ENCODE measurements at regions not wholly inside any gene's neighbourhood (a gene's known extent, or its start where the extent isn't known, plus 50 kb on each side); places are given as distances from the start of the nearest gene placed in this dataset.

GRCh38 chr9:85417674-85418073 lies 324.1 kb downstream of the AGTPBP1 start:
- H4K8ac ChIP-seq (ENCODE audit: low read depth, low read length) = no peak overlapping the region
- no CpG with 5 or more reads among the region's 3 CpGs for WGBS (ENCODE audit: extremely low coverage, insufficient coverage, low lambda C conversion rate)

GRCh38 chr9:85416715-85417114 lies 325.0 kb downstream of the AGTPBP1 start:
- H3K9ac ChIP-seq (ENCODE audit: low read length) = no peak overlapping the region
- H2BK15ac ChIP-seq (replicated peaks; ENCODE audit: low read depth) = no peak overlapping the region
- no peak overlapping the region for H3K4ac ChIP-seq (ENCODE audit: low read depth, low read length)
- H2BK120ac ChIP-seq (ENCODE audit: low read depth, low read length) = no peak overlapping the region
- no peak overlapping the region for H4K8ac ChIP-seq (ENCODE audit: low read depth, low read length)
- H2AK5ac ChIP-seq (ENCODE audit: low read length) = no peak overlapping the region
- H3K4me3 ChIP-seq (ENCODE audit: low read length) = no peak overlapping the region
- H3K36me3 ChIP-seq (ENCODE audit: control insufficient read depth, insufficient read depth, low read length) = no peaks in the 10 kb centered on the region
- no peak overlapping the region for H3K23ac ChIP-seq (ENCODE audit: low read length)
- H3K18ac ChIP-seq (ENCODE audit: low read length) = no peak overlapping the region
- DNase-seq = no peak
- no peaks in the 10 kb centered on the region for H3K27me3 ChIP-seq (ENCODE audit: insufficient read depth, low read length, poor library complexity)
- no peak overlapping the region for H4K5ac ChIP-seq (ENCODE audit: low read length)
- no CpG with 5 or more reads among the region's 1 CpG for WGBS (ENCODE audit: extremely low coverage, insufficient coverage, low lambda C conversion rate)
- no peak overlapping the region for H2BK5ac ChIP-seq (ENCODE audit: low read length)
- H3K79me2 ChIP-seq (ENCODE audit: control insufficient read depth, insufficient read depth, low read length) = no peaks in the 10 kb centered on the region
- no peaks in the 10 kb centered on the region for H3K79me1 ChIP-seq (ENCODE audit: low read length)
- H3K56ac ChIP-seq (ENCODE audit: low read length) = no peak overlapping the region
- no peak overlapping the region for H3K4me2 ChIP-seq (ENCODE audit: low read length)
- H3K27ac ChIP-seq (ENCODE audit: low read depth, low read length) = no peak overlapping the region
- H3K4me1 ChIP-seq (ENCODE audit: control insufficient read depth, low read depth, low read length) = no peaks in the 10 kb centered on the region

More at GRCh38 chr9:85417674-85418073, 324.1 kb downstream of the AGTPBP1 start:
- DNase-seq = no peak
- Histone ChIP-seq H3K18ac (ENCODE audit: low read length) (no peak overlapping the region), H3K4me1 (ENCODE audit: control insufficient read depth, low read depth, low read length) (no peaks in the 10 kb centered on the region), H2AK5ac (ENCODE audit: low read length) (no peak overlapping the region), H3K9ac (ENCODE audit: low read length) (no peak overlapping the region), H2BK15ac (replicated peaks; ENCODE audit: low read depth) (no peak overlapping the region), H3K36me3 (ENCODE audit: control insufficient read depth, insufficient read depth, low read length) (no peaks in the 10 kb centered on the region), H3K56ac (ENCODE audit: low read length) (no peak overlapping the region), H4K5ac (ENCODE audit: low read length) (no peak overlapping the region), H3K23ac (ENCODE audit: low read length) (no peak overlapping the region), H3K27me3 (ENCODE audit: insufficient read depth, low read length, poor library complexity) (no peaks in the 10 kb centered on the region), H3K4me3 (ENCODE audit: low read length) (no peak overlapping the region), H2BK5ac (ENCODE audit: low read length) (no peak overlapping the region), H3K79me2 (ENCODE audit: control insufficient read depth, insufficient read depth, low read length) (no peaks in the 10 kb centered on the region), H3K4ac (ENCODE audit: low read depth, low read length) (no peak overlapping the region), H2BK120ac (ENCODE audit: low read depth, low read length) (no peak overlapping the region), H3K79me1 (ENCODE audit: low read length) (no peaks in the 10 kb centered on the region), H3K4me2 (ENCODE audit: low read length) (no peak overlapping the region), H3K27ac (ENCODE audit: low read depth, low read length) (no peak overlapping the region)

GRCh38 chr9:85414390-85414789 lies 327.4 kb downstream of the AGTPBP1 start:
- no peaks in the 10 kb centered on the region for H3K36me3 ChIP-seq (ENCODE audit: control insufficient read depth, insufficient read depth, low read length)
- no peak overlapping the region for H2AK5ac ChIP-seq (ENCODE audit: low read length)
- no peak overlapping the region for H2BK5ac ChIP-seq (ENCODE audit: low read length)
- DNase-seq = no peak
- H2BK15ac ChIP-seq (replicated peaks; ENCODE audit: low read depth) = no peak overlapping the region
- no peak overlapping the region for H4K5ac ChIP-seq (ENCODE audit: low read length)
- no peak overlapping the region for H3K4ac ChIP-seq (ENCODE audit: low read depth, low read length)
- no peak overlapping the region for H3K27ac ChIP-seq (ENCODE audit: low read depth, low read length)
- no peak overlapping the region for H3K9ac ChIP-seq (ENCODE audit: low read length)
- no peak overlapping the region for H3K56ac ChIP-seq (ENCODE audit: low read length)
- H3K79me2 ChIP-seq (ENCODE audit: control insufficient read depth, insufficient read depth, low read length) = no peaks in the 10 kb centered on the region
- H3K4me3 ChIP-seq (ENCODE audit: low read length) = no peak overlapping the region
- WGBS (ENCODE audit: extremely low coverage, insufficient coverage, low lambda C conversion rate) = no CpG with 5 or more reads among the region's 5 CpGs
- H2BK120ac ChIP-seq (ENCODE audit: low read depth, low read length) = no peak overlapping the region
- H3K18ac ChIP-seq (ENCODE audit: low read length) = no peak overlapping the region
- H3K27me3 ChIP-seq (ENCODE audit: insufficient read depth, low read length, poor library complexity) = no peaks in the 10 kb centered on the region
- H3K4me1 ChIP-seq (ENCODE audit: control insufficient read depth, low read depth, low read length) = no peaks in the 10 kb centered on the region
- H3K4me2 ChIP-seq (ENCODE audit: low read length) = no peak overlapping the region
- H3K79me1 ChIP-seq (ENCODE audit: low read length) = no peaks in the 10 kb centered on the region
- H3K23ac ChIP-seq (ENCODE audit: low read length) = no peak overlapping the region
- H4K8ac ChIP-seq (ENCODE audit: low read depth, low read length) = no peak overlapping the region

GRCh38 chr9:85408494-85408893 lies 333.3 kb downstream of the AGTPBP1 start:
- H3K79me2 ChIP-seq (ENCODE audit: control insufficient read depth, insufficient read depth, low read length) = no peaks in the 10 kb centered on the region
- WGBS (ENCODE audit: extremely low coverage, insufficient coverage, low lambda C conversion rate) = no CpG with 5 or more reads among the region's 5 CpGs

GRCh38 chr9:85405566-85405950 lies 336.2 kb downstream of the AGTPBP1 start:
- Histone ChIP-seq H3K4me3 (ENCODE audit: low read length) (no peak overlapping the region), H2BK15ac (replicated peaks; ENCODE audit: low read depth) (no peak overlapping the region), H3K4me2 (ENCODE audit: low read length) (no peak overlapping the region), H3K27me3 (ENCODE audit: insufficient read depth, low read length, poor library complexity) (no peaks in the 10 kb centered on the region), H3K23ac (ENCODE audit: low read length) (no peak overlapping the region), H3K79me1 (ENCODE audit: low read length) (no peaks in the 10 kb centered on the region), H3K9ac (ENCODE audit: low read length) (no peak overlapping the region), H3K4me1 (ENCODE audit: control insufficient read depth, low read depth, low read length) (peaks cover 4% of the 10 kb centered on the region), H3K27ac (ENCODE audit: low read depth, low read length) (no peak overlapping the region), H3K79me2 (ENCODE audit: control insufficient read depth, insufficient read depth, low read length) (no peaks in the 10 kb centered on the region), H4K8ac (ENCODE audit: low read depth, low read length) (no peak overlapping the region), H2AK5ac (ENCODE audit: low read length) (no peak overlapping the region), H2BK5ac (ENCODE audit: low read length) (no peak overlapping the region), H3K4ac (ENCODE audit: low read depth, low read length) (no peak overlapping the region), H3K56ac (ENCODE audit: low read length) (no peak overlapping the region), H3K36me3 (ENCODE audit: control insufficient read depth, insufficient read depth, low read length) (no peaks in the 10 kb centered on the region), H2BK120ac (ENCODE audit: low read depth, low read length) (no peak overlapping the region), H4K5ac (ENCODE audit: low read length) (no peak overlapping the region), H3K18ac (ENCODE audit: low read length) (no peak overlapping the region)
- WGBS (ENCODE audit: extremely low coverage, insufficient coverage, low lambda C conversion rate) = 100% methylated on average over 3 of the region's 6 CpGs
- DNase-seq = no peak

More at GRCh38 chr9:85408494-85408893, 333.3 kb downstream of the AGTPBP1 start:
- DNase-seq = no peak
- no peak overlapping the region for H3K56ac ChIP-seq (ENCODE audit: low read length)
- no peak overlapping the region for H3K4me3 ChIP-seq (ENCODE audit: low read length)
- no peak overlapping the region for H2BK15ac ChIP-seq (replicated peaks; ENCODE audit: low read depth)
- H3K4me1 ChIP-seq (ENCODE audit: control insufficient read depth, low read depth, low read length) = no peaks in the 10 kb centered on the region
- no peak overlapping the region for H3K18ac ChIP-seq (ENCODE audit: low read length)
- no peak overlapping the region for H2AK5ac ChIP-seq (ENCODE audit: low read length)
- no peak overlapping the region for H3K23ac ChIP-seq (ENCODE audit: low read length)
- no peaks in the 10 kb centered on the region for H3K36me3 ChIP-seq (ENCODE audit: control insufficient read depth, insufficient read depth, low read length)
- H3K79me1 ChIP-seq (ENCODE audit: low read length) = no peaks in the 10 kb centered on the region
- no peak overlapping the region for H2BK120ac ChIP-seq (ENCODE audit: low read depth, low read length)
- no peak overlapping the region for H3K27ac ChIP-seq (ENCODE audit: low read depth, low read length)
- H4K8ac ChIP-seq (ENCODE audit: low read depth, low read length) = no peak overlapping the region
- no peaks in the 10 kb centered on the region for H3K27me3 ChIP-seq (ENCODE audit: insufficient read depth, low read length, poor library complexity)
- no peak overlapping the region for H3K4ac ChIP-seq (ENCODE audit: low read depth, low read length)
- H3K9ac ChIP-seq (ENCODE audit: low read length) = no peak overlapping the region
- no peak overlapping the region for H3K4me2 ChIP-seq (ENCODE audit: low read length)
- H2BK5ac ChIP-seq (ENCODE audit: low read length) = no peak overlapping the region
- no peak overlapping the region for H4K5ac ChIP-seq (ENCODE audit: low read length)

- H3K27me3 ChIP-seq (ENCODE audit: insufficient read depth, low read length, poor library complexity) = no peaks in the 10 kb centered on the region
- H3K56ac ChIP-seq (ENCODE audit: low read length) = no peak overlapping the region
- H2AK5ac ChIP-seq (ENCODE audit: low read length) = no peak overlapping the region
- no peak for DNase-seq
- no peak overlapping the region for H3K18ac ChIP-seq (ENCODE audit: low read length)
- no peak overlapping the region for H3K4me2 ChIP-seq (ENCODE audit: low read length)
- H3K79me1 ChIP-seq (ENCODE audit: low read length) = no peaks in the 10 kb centered on the region
- no peak overlapping the region for H3K4ac ChIP-seq (ENCODE audit: low read depth, low read length)
- no peak overlapping the region for H4K8ac ChIP-seq (ENCODE audit: low read depth, low read length)
- H3K79me2 ChIP-seq (ENCODE audit: control insufficient read depth, insufficient read depth, low read length) = no peaks in the 10 kb centered on the region
- H2BK5ac ChIP-seq (ENCODE audit: low read length) = no peak overlapping the region
- no peaks in the 10 kb centered on the region for H3K36me3 ChIP-seq (ENCODE audit: control insufficient read depth, insufficient read depth, low read length)
- no peak overlapping the region for H3K9ac ChIP-seq (ENCODE audit: low read length)
- no peak overlapping the region for H4K5ac ChIP-seq (ENCODE audit: low read length)
- WGBS (ENCODE audit: extremely low coverage, insufficient coverage, low lambda C conversion rate) = no CpG with 5 or more reads among the region's 3 CpGs
- H2BK15ac ChIP-seq (replicated peaks; ENCODE audit: low read depth) = no peak overlapping the region
- H3K27ac ChIP-seq (ENCODE audit: low read depth, low read length) = no peak overlapping the region
- no peak overlapping the region for H3K4me3 ChIP-seq (ENCODE audit: low read length)
- H3K4me1 ChIP-seq (ENCODE audit: control insufficient read depth, low read depth, low read length) = peaks cover 4% of the 10 kb centered on the region
- no peak overlapping the region for H3K23ac ChIP-seq (ENCODE audit: low read length)
- H2BK120ac ChIP-seq (ENCODE audit: low read depth, low read length) = no peak overlapping the region
Observed at GRCh38 chr9:85404911-85405565, 336.7 kb downstream of the AGTPBP1 start.
